Omental fat pad (tissue), 3 donors: ENCODE measurements at regions not wholly inside any gene's neighbourhood (a gene's known extent, or its start where the extent isn't known, plus 50 kb on each side); places are given as distances from the start of the nearest gene placed in this dataset.

Experiments used
- ATAC-seq: fragments of 150-250 bp; one replicate; pipeline ENCODE4 v1.9.1; 2016; ENCODE audit warnings: mild to moderate bottlenecking, moderate library complexity; ENCODE audit not compliant: low FRiP score
- DNase-seq: peaks from one replicate; pipeline ENCODE4 v3.0.0-alpha.2; 2019; ENCODE audit warnings: low spot score
- CTCF ChIP-seq, 3 donors: fragments of 450-650 bp; IDR thresholded peaks; one replicate each; pipeline ENCODE4 v1.5.1; 2016 to 2017; ENCODE audit warnings: antibody characterized with exemption in 3 of 3, mild to moderate bottlenecking in 3 of 3, moderate library complexity in 2 of 3

- no peak for TF ChIP-seq CTCF (IDR thresholded peaks at IDR 0.05)
- ATAC-seq: no peak
- no peak for DNase-seq
These were observed 575.0 kb upstream of the SGO1 start for GRCh38 chr3:20760981-20761380.

GRCh38 chr3:20752416-20752815, 566.4 kb upstream of the SGO1 start:
- ATAC-seq: no peak
- no peak for DNase-seq
- TF ChIP-seq CTCF (IDR thresholded peaks at IDR 0.05): no peak

- no peak for ATAC-seq
- no peak for TF ChIP-seq CTCF (IDR thresholded peaks at IDR 0.05)
- DNase-seq: no peak
These were observed 565.3 kb upstream of the SGO1 start for GRCh38 chr3:20751296-20751695.

GRCh38 chr3:20747741-20748140, 561.7 kb upstream of the SGO1 start:
- TF ChIP-seq CTCF (IDR thresholded peaks at IDR 0.05): no peak
- ATAC-seq (no peak), DNase-seq (no peak)

- no peak for DNase-seq
- TF ChIP-seq CTCF (IDR thresholded peaks at IDR 0.05): no peak
These were observed 557.7 kb upstream of the SGO1 start for GRCh38 chr3:20743553-20744321.

GRCh38 chr3:20742903-20743552, 557.0 kb upstream of the SGO1 start:
- ATAC-seq (no peak), DNase-seq (no peak)
- no peak for TF ChIP-seq CTCF (IDR thresholded peaks at IDR 0.05)

More at GRCh38 chr3:20743553-20744321, 557.7 kb upstream of the SGO1 start:
- no peak for ATAC-seq

GRCh38 chr3:20741381-20741780, 555.4 kb upstream of the SGO1 start:
- ATAC-seq (no peak), DNase-seq (no peak)
- no peak for TF ChIP-seq CTCF (IDR thresholded peaks at IDR 0.05)
